Ishikawa (cell line): ENCODE measurements at regions not wholly inside any gene's neighbourhood (a gene's known extent, or its start where the extent isn't known, plus 50 kb on each side); places are given as distances from the start of the nearest gene placed in this dataset.

ENCODE experiments used
- CEBPB ChIP-seq: IDR thresholded peaks from 2 replicates; pipeline ENCODE4 v1.6.1; 2012
- CREB1 ChIP-seq: IDR thresholded peaks from 2 replicates; pipeline ENCODE4 v1.6.1; 2012; ENCODE audit warnings: low read depth
- EGR1 ChIP-seq: IDR thresholded peaks from 2 replicates; pipeline ENCODE4 v1.6.1; 2012
- EP300 ChIP-seq: IDR thresholded peaks from 2 replicates; pipeline ENCODE4 v1.6.1; 2012; ENCODE audit warnings: borderline replicate concordance
- NFIC ChIP-seq: IDR thresholded peaks from 2 replicates; pipeline ENCODE4 v1.6.1; 2012
- TF ChIP-seq, protein P1 (sequence below): IDR thresholded peaks from 2 replicates; pipeline ENCODE4 v1.6.1; 2012; ENCODE audit warnings: low read depth, mild to moderate bottlenecking

DNA sequence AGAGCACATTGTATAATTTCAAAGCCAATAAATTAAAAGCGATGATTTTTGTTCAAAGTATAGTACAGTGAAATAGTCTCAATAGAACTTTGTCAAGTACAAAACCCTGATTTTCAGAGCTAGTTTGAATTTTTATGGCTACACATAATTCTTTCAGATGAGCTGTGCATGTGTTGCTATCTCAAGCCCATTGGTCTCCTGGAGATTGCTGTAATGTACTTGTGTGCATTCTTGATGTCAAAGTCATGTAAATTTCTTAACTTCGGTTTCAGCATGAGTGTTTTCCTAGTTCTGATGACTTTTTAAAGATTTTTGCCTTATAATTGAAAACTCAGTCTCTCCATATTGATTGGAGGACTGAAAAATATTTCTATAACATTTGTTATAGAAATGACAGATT lies 200.8 kb downstream of the CEP135 start:
- no peak for TF ChIP-seq CREB1
- TF ChIP-seq EP300: no peak
- no peak for TF ChIP-seq CEBPB
- no peak for TF ChIP-seq NFIC
- TF ChIP-seq, protein P1, sequence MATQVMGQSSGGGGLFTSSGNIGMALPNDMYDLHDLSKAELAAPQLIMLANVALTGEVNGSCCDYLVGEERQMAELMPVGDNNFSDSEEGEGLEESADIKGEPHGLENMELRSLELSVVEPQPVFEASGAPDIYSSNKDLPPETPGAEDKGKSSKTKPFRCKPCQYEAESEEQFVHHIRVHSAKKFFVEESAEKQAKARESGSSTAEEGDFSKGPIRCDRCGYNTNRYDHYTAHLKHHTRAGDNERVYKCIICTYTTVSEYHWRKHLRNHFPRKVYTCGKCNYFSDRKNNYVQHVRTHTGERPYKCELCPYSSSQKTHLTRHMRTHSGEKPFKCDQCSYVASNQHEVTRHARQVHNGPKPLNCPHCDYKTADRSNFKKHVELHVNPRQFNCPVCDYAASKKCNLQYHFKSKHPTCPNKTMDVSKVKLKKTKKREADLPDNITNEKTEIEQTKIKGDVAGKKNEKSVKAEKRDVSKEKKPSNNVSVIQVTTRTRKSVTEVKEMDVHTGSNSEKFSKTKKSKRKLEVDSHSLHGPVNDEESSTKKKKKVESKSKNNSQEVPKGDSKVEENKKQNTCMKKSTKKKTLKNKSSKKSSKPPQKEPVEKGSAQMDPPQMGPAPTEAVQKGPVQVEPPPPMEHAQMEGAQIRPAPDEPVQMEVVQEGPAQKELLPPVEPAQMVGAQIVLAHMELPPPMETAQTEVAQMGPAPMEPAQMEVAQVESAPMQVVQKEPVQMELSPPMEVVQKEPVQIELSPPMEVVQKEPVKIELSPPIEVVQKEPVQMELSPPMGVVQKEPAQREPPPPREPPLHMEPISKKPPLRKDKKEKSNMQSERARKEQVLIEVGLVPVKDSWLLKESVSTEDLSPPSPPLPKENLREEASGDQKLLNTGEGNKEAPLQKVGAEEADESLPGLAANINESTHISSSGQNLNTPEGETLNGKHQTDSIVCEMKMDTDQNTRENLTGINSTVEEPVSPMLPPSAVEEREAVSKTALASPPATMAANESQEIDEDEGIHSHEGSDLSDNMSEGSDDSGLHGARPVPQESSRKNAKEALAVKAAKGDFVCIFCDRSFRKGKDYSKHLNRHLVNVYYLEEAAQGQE: no peak
- TF ChIP-seq EGR1: no peak
